ENCODE measurements at regions not wholly inside any gene's neighbourhood (a gene's known extent, or its start where the extent isn't known, plus 50 kb on each side); places are given as distances from the start of the nearest gene placed in this dataset.

DNA sequence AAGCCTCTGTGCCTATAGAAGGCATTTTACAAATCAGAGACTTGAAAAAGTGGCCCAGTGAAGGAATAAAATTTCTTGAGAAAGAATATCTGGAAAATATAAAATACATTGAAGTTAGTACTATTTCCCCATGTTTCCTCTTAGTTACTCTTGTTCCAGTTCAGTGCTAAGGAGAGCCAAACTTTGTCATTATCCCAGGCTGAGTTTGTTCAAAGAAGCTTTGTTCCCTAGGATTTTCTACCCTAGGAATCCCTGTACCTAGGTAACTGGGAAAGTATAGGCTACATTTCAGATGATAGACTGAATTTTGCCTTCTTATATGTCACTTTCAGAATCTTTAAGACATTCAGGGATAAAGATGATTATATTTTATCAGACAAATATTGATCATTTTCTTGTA is 1395.7 kb upstream of the MAP3K7 start:
- no peaks in the 10 kb centered on the region for H3K9me2 ChIP-seq (replicated peaks; ENCODE audit: insufficient read depth, low read length)
- no peaks in the 10 kb centered on the region for H3K9me3 ChIP-seq (replicated peaks; ENCODE audit: insufficient read depth, low read length)
- H3F3A ChIP-seq (ENCODE audit: insufficient read depth, low read length): no peaks in the 10 kb centered on the region
- no peaks in the 10 kb centered on the region for H3K4me1 ChIP-seq (ENCODE audit: low read length)
- H3K4me2 ChIP-seq (ENCODE audit: low read depth, low read length): no peak overlapping the region
- no peaks in the 10 kb centered on the region for H3K79me2 ChIP-seq (ENCODE audit: low read length)
- no peaks in the 10 kb centered on the region for H3K27me3 ChIP-seq (replicated peaks; ENCODE audit: insufficient read depth, low read length)
- no peak overlapping the region for H3K9ac ChIP-seq (ENCODE audit: low read length)
- no peak for DNase-seq
- H3K27ac ChIP-seq (ENCODE audit: low read length): no peak overlapping the region
- H3K36me3 ChIP-seq (replicated peaks; ENCODE audit: insufficient read depth, low read length): no peaks in the 10 kb centered on the region
- TF ChIP-seq, protein P1, sequence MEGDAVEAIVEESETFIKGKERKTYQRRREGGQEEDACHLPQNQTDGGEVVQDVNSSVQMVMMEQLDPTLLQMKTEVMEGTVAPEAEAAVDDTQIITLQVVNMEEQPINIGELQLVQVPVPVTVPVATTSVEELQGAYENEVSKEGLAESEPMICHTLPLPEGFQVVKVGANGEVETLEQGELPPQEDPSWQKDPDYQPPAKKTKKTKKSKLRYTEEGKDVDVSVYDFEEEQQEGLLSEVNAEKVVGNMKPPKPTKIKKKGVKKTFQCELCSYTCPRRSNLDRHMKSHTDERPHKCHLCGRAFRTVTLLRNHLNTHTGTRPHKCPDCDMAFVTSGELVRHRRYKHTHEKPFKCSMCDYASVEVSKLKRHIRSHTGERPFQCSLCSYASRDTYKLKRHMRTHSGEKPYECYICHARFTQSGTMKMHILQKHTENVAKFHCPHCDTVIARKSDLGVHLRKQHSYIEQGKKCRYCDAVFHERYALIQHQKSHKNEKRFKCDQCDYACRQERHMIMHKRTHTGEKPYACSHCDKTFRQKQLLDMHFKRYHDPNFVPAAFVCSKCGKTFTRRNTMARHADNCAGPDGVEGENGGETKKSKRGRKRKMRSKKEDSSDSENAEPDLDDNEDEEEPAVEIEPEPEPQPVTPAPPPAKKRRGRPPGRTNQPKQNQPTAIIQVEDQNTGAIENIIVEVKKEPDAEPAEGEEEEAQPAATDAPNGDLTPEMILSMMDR (IDR thresholded peaks at IDR 0.05; ENCODE audit: low read length): no peak
- TF ChIP-seq EZH2 (optimal IDR thresholded peaks at IDR 0.05; ENCODE audit: low read depth, low read length): no peak
- TF ChIP-seq EZH2phosphoT487 (IDR thresholded peaks at IDR 0.05; ENCODE audit: low read length): no peak
- H3K4me3 ChIP-seq (ENCODE audit: low read length): no peak overlapping the region
- no peaks in the 10 kb centered on the region for H4K20me1 ChIP-seq (ENCODE audit: insufficient read depth, low read length)
- no peak overlapping the region for H2AFZ ChIP-seq (ENCODE audit: low read length)

DNA sequence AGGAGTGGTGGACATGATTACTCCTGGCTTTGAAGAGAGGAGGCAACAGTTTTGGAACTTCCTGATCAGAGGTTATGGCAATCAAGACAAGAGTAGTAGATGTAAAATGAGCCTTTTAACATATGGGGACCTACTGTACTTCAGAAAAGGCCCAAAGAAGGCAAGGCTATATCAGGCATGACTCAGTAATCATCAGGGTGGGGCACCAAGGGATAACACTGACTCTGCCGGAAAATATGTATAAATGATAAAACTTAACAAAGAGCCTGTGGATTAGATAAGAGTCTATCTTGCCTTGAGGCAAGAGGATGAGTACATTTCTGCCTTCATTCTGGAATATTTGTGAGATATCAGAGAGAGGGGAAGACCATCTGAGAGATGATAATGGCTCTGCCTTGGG is 1389.9 kb upstream of the MAP3K7 start:
- Histone ChIP-seq H3K27ac (ENCODE audit: low read length) (no peak overlapping the region), H3K36me3 (replicated peaks; ENCODE audit: insufficient read depth, low read length) (no peaks in the 10 kb centered on the region), H3K4me2 (ENCODE audit: low read depth, low read length) (no peak overlapping the region), H4K20me1 (ENCODE audit: insufficient read depth, low read length) (no peaks in the 10 kb centered on the region), H3K79me2 (ENCODE audit: low read length) (no peaks in the 10 kb centered on the region), H2AFZ (ENCODE audit: low read length) (no peak overlapping the region), H3K4me1 (ENCODE audit: low read length) (no peaks in the 10 kb centered on the region), H3K9me3 (replicated peaks; ENCODE audit: insufficient read depth, low read length) (no peaks in the 10 kb centered on the region), H3K27me3 (replicated peaks; ENCODE audit: insufficient read depth, low read length) (no peaks in the 10 kb centered on the region), H3K4me3 (ENCODE audit: low read length) (no peak overlapping the region), H3F3A (ENCODE audit: insufficient read depth, low read length) (no peaks in the 10 kb centered on the region), H3K9me2 (replicated peaks; ENCODE audit: insufficient read depth, low read length) (no peaks in the 10 kb centered on the region), H3K9ac (ENCODE audit: low read length) (no peak overlapping the region)
- TF ChIP-seq EZH2 (optimal IDR thresholded peaks at IDR 0.05; ENCODE audit: low read depth, low read length): no peak
- TF ChIP-seq, protein P1 (IDR thresholded peaks at IDR 0.05; ENCODE audit: low read length): no peak
- TF ChIP-seq EZH2phosphoT487 (IDR thresholded peaks at IDR 0.05; ENCODE audit: low read length): no peak
- DNase-seq: no peak

DNA sequence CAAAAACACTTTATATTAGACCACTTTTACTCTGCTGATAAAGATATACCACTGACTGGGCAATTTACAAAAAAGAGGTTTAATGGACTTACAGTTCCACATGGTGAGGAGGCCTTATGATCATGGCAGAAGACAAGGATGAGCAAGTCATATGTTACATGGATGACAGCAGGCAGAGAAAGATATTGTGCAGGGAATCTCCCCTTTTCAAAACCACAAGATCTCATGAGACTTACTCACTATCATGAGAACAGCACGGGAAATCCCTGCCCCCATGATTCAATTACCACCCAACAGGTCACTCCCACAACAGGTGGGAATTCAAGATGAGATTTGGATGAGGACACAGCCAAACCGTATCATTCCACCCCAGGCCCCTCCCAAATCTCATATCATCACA is 1383.8 kb upstream of the MAP3K7 start:
- no peak overlapping the region for H3K9ac ChIP-seq (ENCODE audit: low read length)
- H4K20me1 ChIP-seq (ENCODE audit: insufficient read depth, low read length): no peaks in the 10 kb centered on the region
- no peak overlapping the region for H2AFZ ChIP-seq (ENCODE audit: low read length)
- H3F3A ChIP-seq (ENCODE audit: insufficient read depth, low read length): no peaks in the 10 kb centered on the region
- H3K36me3 ChIP-seq (replicated peaks; ENCODE audit: insufficient read depth, low read length): no peaks in the 10 kb centered on the region
- H3K4me1 ChIP-seq (ENCODE audit: low read length): no peaks in the 10 kb centered on the region
- no peaks in the 10 kb centered on the region for H3K79me2 ChIP-seq (ENCODE audit: low read length)
- H3K4me3 ChIP-seq (ENCODE audit: low read length): no peak overlapping the region
- no peak overlapping the region for H3K27ac ChIP-seq (ENCODE audit: low read length)
- TF ChIP-seq EZH2phosphoT487 (IDR thresholded peaks at IDR 0.05; ENCODE audit: low read length) (no peak), EZH2 (optimal IDR thresholded peaks at IDR 0.05; ENCODE audit: low read depth, low read length) (no peak)
- TF ChIP-seq, protein P1 (IDR thresholded peaks at IDR 0.05; ENCODE audit: low read length): no peak
- H3K4me2 ChIP-seq (ENCODE audit: low read depth, low read length): no peak overlapping the region
- no peaks in the 10 kb centered on the region for H3K9me3 ChIP-seq (replicated peaks; ENCODE audit: insufficient read depth, low read length)
- H3K9me2 ChIP-seq (replicated peaks; ENCODE audit: insufficient read depth, low read length): no peaks in the 10 kb centered on the region
- no peak for DNase-seq
- no peaks in the 10 kb centered on the region for H3K27me3 ChIP-seq (replicated peaks; ENCODE audit: insufficient read depth, low read length)

All from MM.1S (cell line).